ENCODE measurements at regions not wholly inside any gene's neighbourhood (a gene's known extent, or its start where the extent isn't known, plus 50 kb on each side); places are given as distances from the start of the nearest gene placed in this dataset.
"Not testable (repeated sequence)": the region's sequence is repeated elsewhere in the genome, so short reads cannot be mapped to it uniquely, and the experiment has no call there.

DNA sequence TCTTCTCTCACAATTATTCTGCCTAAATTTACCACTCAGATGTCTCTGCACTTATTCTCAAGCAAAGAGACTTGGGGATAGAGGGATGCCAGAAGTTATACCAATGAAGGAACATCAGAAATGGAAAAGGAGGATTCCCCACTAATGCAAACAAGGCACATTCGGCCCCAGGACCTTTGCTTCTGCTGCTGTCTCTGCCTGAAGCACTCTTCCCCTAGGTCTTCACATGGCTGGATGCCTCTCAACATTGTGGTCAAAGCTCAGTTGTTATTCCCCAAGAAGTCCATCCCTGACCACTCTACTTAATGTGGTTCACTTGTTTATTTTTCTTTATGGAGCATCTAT is 508.7 kb downstream of the DOK5 start:
- no peaks in the 10 kb centered on the region for H3K9me3 ChIP-seq (ENCODE audit: low read depth, low read length, poor library complexity, severe bottlenecking)
- no peaks in the 10 kb centered on the region for H3K4me1 ChIP-seq (ENCODE audit: insufficient read depth, low read length, poor library complexity, severe bottlenecking)
- no peaks in the 10 kb centered on the region for H3K36me3 ChIP-seq (ENCODE audit: insufficient read depth, low read length, poor library complexity, severe bottlenecking)
- ChIA-PET CTCF (no interaction called here), POLR2A (ENCODE audit: low non-redundant PET) (no interaction called here)
- no peaks in the 10 kb centered on the region for H3K27me3 ChIP-seq (replicated peaks; ENCODE audit: insufficient read depth, low read depth, low read length, poor library complexity)
- no peak for DNase-seq (ENCODE audit: low spot score)
- H3K4me3 ChIP-seq (ENCODE audit: low read depth, low read length, poor library complexity, severe bottlenecking), result no peak overlapping the region
- TF ChIP-seq EZH2 (IDR thresholded peaks at IDR 0.05; ENCODE audit: borderline replicate concordance, low read depth, low read length, poor library complexity, severe bottlenecking) (no peak), CTCF (conservative IDR thresholded peaks at IDR 0.05; ENCODE audit: low read depth, low read length) (no peak)
- intact Hi-C loops (cut with micrococcal nuclease; ENCODE audit: unreplicated experiment), result no loop called here
- no TSS peak for BruUV-seq (replicated peaks)
- H3K27ac ChIP-seq (ENCODE audit: low read depth, low read length, poor library complexity, severe bottlenecking), result no peak overlapping the region

GRCh38 chr20:54983394-54984103 is 508.2 kb downstream of the DOK5 start:
- DNase-seq (ENCODE audit: low spot score); H3K36me3 ChIP-seq (ENCODE audit: insufficient read depth, low read length, poor library complexity, severe bottlenecking); POLR2A ChIA-PET (ENCODE audit: low non-redundant PET); H3K4me1 ChIP-seq (ENCODE audit: insufficient read depth, low read length, poor library complexity, severe bottlenecking); H3K27ac ChIP-seq (ENCODE audit: low read depth, low read length, poor library complexity, severe bottlenecking); BruUV-seq (replicated peaks); H3K27me3 ChIP-seq (replicated peaks; ENCODE audit: insufficient read depth, low read depth, low read length, poor library complexity); H3K9me3 ChIP-seq (ENCODE audit: low read depth, low read length, poor library complexity, severe bottlenecking); intact Hi-C loops (cut with micrococcal nuclease; ENCODE audit: unreplicated experiment); H3K4me3 ChIP-seq (ENCODE audit: low read depth, low read length, poor library complexity, severe bottlenecking); CTCF ChIA-PET: not testable (repeated sequence)

DNA sequence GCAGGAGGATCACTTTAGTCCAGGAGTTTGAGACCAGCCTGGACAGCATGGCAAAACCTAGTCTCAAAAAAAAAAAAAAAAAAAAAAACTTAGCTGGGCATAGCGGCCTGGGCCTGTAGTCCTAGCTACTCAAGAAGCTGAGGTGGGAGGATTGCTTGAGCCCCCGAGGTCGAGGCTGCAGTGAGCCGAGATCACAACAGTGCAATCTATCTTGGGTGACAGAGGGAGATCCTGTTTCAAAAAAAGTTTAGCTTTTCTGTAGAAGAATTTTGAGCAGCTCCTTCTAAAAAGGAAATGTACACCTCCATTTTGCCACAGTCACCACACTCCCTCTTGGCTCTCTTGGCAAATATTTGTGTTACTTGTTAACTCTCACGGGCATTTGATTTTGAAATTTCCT is 505.8 kb downstream of the DOK5 start:
- H3K4me3 ChIP-seq (ENCODE audit: low read depth, low read length, poor library complexity, severe bottlenecking), result no peak overlapping the region

More for the DNA sequence above, 505.8 kb downstream of the DOK5 start:
- Histone ChIP-seq H3K4me1 (ENCODE audit: insufficient read depth, low read length, poor library complexity, severe bottlenecking) (no peaks in the 10 kb centered on the region), H3K36me3 (ENCODE audit: insufficient read depth, low read length, poor library complexity, severe bottlenecking) (no peaks in the 10 kb centered on the region), H3K27me3 (replicated peaks; ENCODE audit: insufficient read depth, low read depth, low read length, poor library complexity) (no peaks in the 10 kb centered on the region), H3K27ac (ENCODE audit: low read depth, low read length, poor library complexity, severe bottlenecking) (no peak overlapping the region), H3K9me3 (ENCODE audit: low read depth, low read length, poor library complexity, severe bottlenecking) (no peaks in the 10 kb centered on the region)
- no peak for TF ChIP-seq EZH2 (IDR thresholded peaks at IDR 0.05; ENCODE audit: borderline replicate concordance, low read depth, low read length, poor library complexity, severe bottlenecking)
- TF ChIP-seq CTCF (conservative IDR thresholded peaks at IDR 0.05; ENCODE audit: low read depth, low read length), result no peak
- ChIA-PET POLR2A (ENCODE audit: low non-redundant PET) (no interaction called here), CTCF (interaction anchor here (0.5 kb wide), 1 partner anchor 24 kb away, joined by 3 read pairs; no protein-coding TSS in a partner anchor)
- intact Hi-C loops (cut with micrococcal nuclease; ENCODE audit: unreplicated experiment), result no loop called here
- BruUV-seq (replicated peaks), result no TSS peak
- DNase-seq (ENCODE audit: low spot score), result no peak
